ENCODE measurements at regions not wholly inside any gene's neighbourhood (a gene's known extent, or its start where the extent isn't known, plus 50 kb on each side); places are given as distances from the start of the nearest gene placed in this dataset.

DNA sequence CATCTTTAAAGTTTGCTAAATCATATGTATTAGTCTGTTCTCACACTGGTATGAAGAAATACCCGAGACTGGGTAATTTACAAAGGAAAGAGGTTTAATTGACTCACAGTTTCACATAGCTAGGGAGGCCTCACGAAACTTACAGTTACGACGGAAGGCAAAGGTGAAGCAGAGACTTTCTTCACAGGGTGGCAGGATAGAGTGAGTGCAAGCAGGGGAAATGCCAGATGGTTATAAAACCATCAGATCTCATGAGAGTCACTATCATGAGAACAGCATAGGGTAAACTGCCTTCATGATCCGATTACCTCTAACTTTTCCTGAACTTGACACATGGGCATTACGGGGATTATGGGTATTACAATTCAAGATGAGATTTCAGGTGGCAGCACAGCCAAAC, 1075.2 kb upstream of the NRXN1 start:
- WGBS, 2 donors: 87 to 89% methylated on average over 6 of the region's 6 CpGs
- DNase-seq: no peak

DNA sequence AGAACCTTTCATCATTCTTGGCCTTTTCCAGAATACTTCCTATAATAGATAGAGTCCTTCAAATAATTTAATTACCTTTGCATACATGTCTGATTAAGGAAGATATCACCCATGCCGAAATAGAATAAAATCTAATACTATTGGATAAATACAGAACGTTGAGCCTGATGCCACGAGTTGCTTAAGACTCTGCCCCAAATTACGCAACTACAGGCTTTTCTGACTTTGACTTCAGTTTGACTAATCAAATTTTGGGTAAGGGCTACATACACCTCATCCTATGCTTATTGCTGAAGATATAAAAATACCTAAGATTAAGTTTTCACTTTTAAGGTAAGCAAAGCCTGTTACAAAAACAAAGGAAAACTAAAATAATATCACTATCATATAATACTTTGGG, 1065.1 kb upstream of the NRXN1 start:
- H3K36me3 ChIP-seq: no peaks in the 10 kb centered on the region
- DNase-seq: no peak
- H3K4me1 ChIP-seq: no peaks in the 10 kb centered on the region
- ATAC-seq: no peak
- no peak overlapping the region for H3K4me3 ChIP-seq
- TF ChIP-seq, protein P1, sequence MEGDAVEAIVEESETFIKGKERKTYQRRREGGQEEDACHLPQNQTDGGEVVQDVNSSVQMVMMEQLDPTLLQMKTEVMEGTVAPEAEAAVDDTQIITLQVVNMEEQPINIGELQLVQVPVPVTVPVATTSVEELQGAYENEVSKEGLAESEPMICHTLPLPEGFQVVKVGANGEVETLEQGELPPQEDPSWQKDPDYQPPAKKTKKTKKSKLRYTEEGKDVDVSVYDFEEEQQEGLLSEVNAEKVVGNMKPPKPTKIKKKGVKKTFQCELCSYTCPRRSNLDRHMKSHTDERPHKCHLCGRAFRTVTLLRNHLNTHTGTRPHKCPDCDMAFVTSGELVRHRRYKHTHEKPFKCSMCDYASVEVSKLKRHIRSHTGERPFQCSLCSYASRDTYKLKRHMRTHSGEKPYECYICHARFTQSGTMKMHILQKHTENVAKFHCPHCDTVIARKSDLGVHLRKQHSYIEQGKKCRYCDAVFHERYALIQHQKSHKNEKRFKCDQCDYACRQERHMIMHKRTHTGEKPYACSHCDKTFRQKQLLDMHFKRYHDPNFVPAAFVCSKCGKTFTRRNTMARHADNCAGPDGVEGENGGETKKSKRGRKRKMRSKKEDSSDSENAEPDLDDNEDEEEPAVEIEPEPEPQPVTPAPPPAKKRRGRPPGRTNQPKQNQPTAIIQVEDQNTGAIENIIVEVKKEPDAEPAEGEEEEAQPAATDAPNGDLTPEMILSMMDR (IDR thresholded peaks at IDR 0.05): no peak
- H3K27me3 ChIP-seq: no peaks in the 10 kb centered on the region
- WGBS, 2 donors: 82 to 95% methylated on average over 4 of the region's 4 CpGs
- H3K27ac ChIP-seq: no peak overlapping the region
- intact Hi-C loops (cut with DNase I): no loop called here
- no peaks in the 10 kb centered on the region for H3K9me3 ChIP-seq

More for the DNA sequence above, 1075.2 kb upstream of the NRXN1 start:
- Histone ChIP-seq H3K4me3 (no peak overlapping the region), H3K9me3 (peaks cover 0 to 17% (median 0%) of the 10 kb centered on the region in 11 donors), H3K4me1 (no peaks in the 10 kb centered on the region), H3K27me3 (no peaks in the 10 kb centered on the region), H3K27ac (no peak overlapping the region), H3K36me3 (no peaks in the 10 kb centered on the region)
- ATAC-seq: no peak
- intact Hi-C loops (cut with DNase I): no loop called here
- TF ChIP-seq, protein P1 (IDR thresholded peaks at IDR 0.05): no peak

DNA sequence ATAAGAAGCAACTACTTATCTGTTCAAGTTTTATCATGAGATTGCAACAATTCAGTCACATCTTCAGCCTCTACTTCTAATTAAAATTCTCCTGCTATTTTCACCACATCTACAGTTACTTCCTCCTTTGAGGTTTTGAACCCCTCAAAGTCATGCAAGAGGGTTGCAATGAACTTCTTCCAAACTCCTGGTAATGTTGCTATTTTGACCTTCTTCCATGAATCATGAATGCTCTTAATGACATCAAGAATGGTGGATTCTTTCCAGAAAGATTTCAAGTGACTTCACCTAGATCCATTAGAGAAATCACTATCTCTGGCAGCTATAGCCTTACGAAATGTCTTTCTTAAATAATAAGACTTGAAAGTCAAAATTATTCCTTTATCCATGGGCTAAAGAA, 1052.8 kb upstream of the NRXN1 start:
- H3K4me1 ChIP-seq: no peaks in the 10 kb centered on the region

DNA sequence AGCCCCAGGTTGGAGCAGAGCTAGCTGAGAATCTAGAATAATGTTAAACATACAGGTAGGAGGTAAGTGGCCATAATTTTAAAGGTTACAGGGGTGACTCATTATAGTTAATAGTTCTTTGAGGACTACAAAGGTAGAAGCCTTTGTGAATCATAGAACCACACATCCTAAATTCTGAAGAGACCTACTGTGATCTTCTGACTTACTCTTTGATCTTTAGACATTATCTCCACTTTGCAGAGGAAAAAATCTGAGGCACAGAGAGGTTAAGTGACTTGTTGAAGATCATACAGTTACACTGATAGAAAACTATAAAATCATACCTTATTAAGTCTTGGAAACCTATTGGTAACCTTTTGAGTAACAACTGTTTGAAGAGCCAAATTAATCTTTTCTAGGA, 1051.3 kb upstream of the NRXN1 start:
- intact Hi-C loops (cut with DNase I): no loop called here
- no peak for ATAC-seq
- H3K9me3 ChIP-seq: no peaks in the 10 kb centered on the region
- no peak for DNase-seq
- no peak overlapping the region for H3K27ac ChIP-seq
- H3K36me3 ChIP-seq: no peaks in the 10 kb centered on the region
- TF ChIP-seq, protein P1 (IDR thresholded peaks at IDR 0.05): no peak
- H3K4me3 ChIP-seq: no peak overlapping the region
- H3K27me3 ChIP-seq: no peaks in the 10 kb centered on the region
- H3K4me1 ChIP-seq: no peaks in the 10 kb centered on the region

More for the DNA sequence above, 1052.8 kb upstream of the NRXN1 start:
- ATAC-seq (no peak), DNase-seq (no peak)
- no peak overlapping the region for H3K27ac ChIP-seq
- no peaks in the 10 kb centered on the region for H3K9me3 ChIP-seq
- WGBS, 2 donors: 72 to 89% methylated on average over 1 of the region's 1 CpG
- TF ChIP-seq, protein P1 (IDR thresholded peaks at IDR 0.05): no peak
- no peaks in the 10 kb centered on the region for H3K27me3 ChIP-seq
- H3K36me3 ChIP-seq: no peaks in the 10 kb centered on the region
- intact Hi-C loops (cut with DNase I): no loop called here
- no peak overlapping the region for H3K4me3 ChIP-seq

- H3K27me3 ChIP-seq: no peaks in the 10 kb centered on the region
- no peaks in the 10 kb centered on the region for H3K9me3 ChIP-seq
- intact Hi-C loops (cut with DNase I): no loop called here
- TF ChIP-seq, protein P1 (IDR thresholded peaks at IDR 0.05): no peak
- H3K27ac ChIP-seq: no peak overlapping the region
- no peaks in the 10 kb centered on the region for H3K4me1 ChIP-seq
- no peak for ATAC-seq
- H3K36me3 ChIP-seq: no peaks in the 10 kb centered on the region
- no peak for DNase-seq
- no peak overlapping the region for H3K4me3 ChIP-seq
Observed at GRCh38 chr2:52082646-52083045, 1050.7 kb upstream of the NRXN1 start.
